Duodenal mucosa (tissue), 2 donors: ENCODE measurements at regions not wholly inside any gene's neighbourhood (a gene's known extent, or its start where the extent isn't known, plus 50 kb on each side); places are given as distances from the start of the nearest gene placed in this dataset.
"Not testable (repeated sequence)": the region's sequence is repeated elsewhere in the genome, so short reads cannot be mapped to it uniquely, and the experiment has no call there.

Experiments
- H3K27ac ChIP-seq: one replicate; pipeline ENCODE4 v1.7.0; 2013; ENCODE audit warnings: low read depth, low read length
- H3K27me3 ChIP-seq, 2 donors: one replicate each; pipeline ENCODE4 v1.7.0; 2013; ENCODE audit warnings: low read length in 2 of 2, control low read depth in 1 of 2; ENCODE audit not compliant: insufficient read depth in 2 of 2, control insufficient read depth in 1 of 2
- H3K36me3 ChIP-seq, 2 donors: one replicate each; pipeline ENCODE4 v1.7.0; 2013; ENCODE audit warnings: low read length in 2 of 2, control low read depth in 1 of 2; ENCODE audit not compliant: insufficient read depth in 2 of 2, control insufficient read depth in 1 of 2
- H3K4me1 ChIP-seq, 2 donors: one replicate each; pipeline ENCODE4 v1.7.0; 2013; ENCODE audit warnings: low read length in 2 of 2, control low read depth in 1 of 2; ENCODE audit not compliant: insufficient read depth in 2 of 2, control insufficient read depth in 1 of 2
- H3K4me3 ChIP-seq, 2 donors: one replicate each; pipeline ENCODE4 v1.7.0; 2013; ENCODE audit warnings: low read length in 2 of 2, low read depth in 1 of 2
- H3K9ac ChIP-seq, 2 donors: one replicate each; pipeline ENCODE4 v1.7.0; 2013; ENCODE audit warnings: low read length in 2 of 2, low read depth in 1 of 2
- H3K9me3 ChIP-seq, 2 donors: one replicate each; pipeline ENCODE4 v1.7.0; 2013; ENCODE audit warnings: low read length in 2 of 2, control low read depth in 1 of 2; ENCODE audit not compliant: control insufficient read depth in 1 of 2

GRCh38 chrX:155761185-155761584, 120.0 kb upstream of the VAMP7 start:
- H3K27me3 ChIP-seq: no peaks in the 10 kb centered on the region
- H3K36me3 ChIP-seq: no peaks in the 10 kb centered on the region
- H3K9ac ChIP-seq: no peak overlapping the region
- no peak overlapping the region for H3K4me3 ChIP-seq
- H3K4me1 ChIP-seq: no peaks in the 10 kb centered on the region
- no peaks in the 10 kb centered on the region for H3K9me3 ChIP-seq
- no peak overlapping the region for H3K27ac ChIP-seq

GRCh38 chrX:155757046-155757759, 123.9 kb upstream of the VAMP7 start:
- Histone ChIP-seq H3K27me3 (no peaks in the 10 kb centered on the region), H3K4me1 (no peaks in the 10 kb centered on the region), H3K27ac (no peak overlapping the region), H3K4me3 (no peak overlapping the region), H3K36me3 (no peaks in the 10 kb centered on the region), H3K9ac (no peak overlapping the region), H3K9me3 (no peaks in the 10 kb centered on the region)

- no peaks in the 10 kb centered on the region for H3K36me3 ChIP-seq
- no peak overlapping the region for H3K9ac ChIP-seq
- H3K27me3 ChIP-seq: no peaks in the 10 kb centered on the region
- H3K4me3 ChIP-seq: no peak overlapping the region
- no peak overlapping the region for H3K27ac ChIP-seq
- H3K9me3 ChIP-seq: no peaks in the 10 kb centered on the region
- H3K4me1 ChIP-seq: no peaks in the 10 kb centered on the region
Measured at GRCh38 chrX:155755706-155756337, 125.3 kb upstream of the VAMP7 start.

GRCh38 chrX:155751131-155751530, 130.0 kb upstream of the VAMP7 start:
- H3K4me3 ChIP-seq: no peak overlapping the region
- H3K4me1 ChIP-seq: no peaks in the 10 kb centered on the region
- no peak overlapping the region for H3K9ac ChIP-seq
- H3K27ac ChIP-seq: no peak overlapping the region
- H3K36me3 ChIP-seq: no peaks in the 10 kb centered on the region
- H3K9me3 ChIP-seq: peaks cover 0 to 10% of the 10 kb centered on the region in 2 donors
- H3K27me3 ChIP-seq: no peaks in the 10 kb centered on the region

- no peaks in the 10 kb centered on the region for H3K36me3 ChIP-seq
- peaks cover 0 to 16% of the 10 kb centered on the region in 2 donors for H3K4me1 ChIP-seq
- no peak overlapping the region for H3K4me3 ChIP-seq
- H3K9ac ChIP-seq: no peak overlapping the region
- peaks cover 0 to 10% of the 10 kb centered on the region in 2 donors for H3K9me3 ChIP-seq
- no peak overlapping the region for H3K27ac ChIP-seq
- H3K27me3 ChIP-seq: no peaks in the 10 kb centered on the region
Measured at GRCh38 chrX:155747520-155747919, 133.6 kb upstream of the VAMP7 start.

- Histone ChIP-seq H3K4me1 (peaks cover 0 to 16% of the 10 kb centered on the region in 2 donors), H3K27ac (no peak overlapping the region), H3K4me3 (no peak overlapping the region), H3K9me3 (peaks cover 0 to 10% of the 10 kb centered on the region in 2 donors), H3K36me3 (no peaks in the 10 kb centered on the region), H3K27me3 (no peaks in the 10 kb centered on the region), H3K9ac (no peak overlapping the region)
Measured at GRCh38 chrX:155745792-155746191, 133.0 kb upstream of the TMLHE start.

GRCh38 chrX:155744534-155744933, 131.8 kb upstream of the TMLHE start:
- no peak overlapping the region for H3K27ac ChIP-seq
- H3K27me3 ChIP-seq: no peaks in the 10 kb centered on the region
- H3K4me3 ChIP-seq: peak overlapping the region; percentile 35 to 37
- H3K9me3 ChIP-seq: peaks cover 0 to 10% of the 10 kb centered on the region in 2 donors
- H3K4me1 ChIP-seq: peaks cover 0 to 16% of the 10 kb centered on the region in 2 donors
- no peaks in the 10 kb centered on the region for H3K36me3 ChIP-seq
- no peak overlapping the region for H3K9ac ChIP-seq

GRCh38 chrX:155728335-155728734, 115.6 kb upstream of the TMLHE start:
- H3K27me3 ChIP-seq, H3K27ac ChIP-seq, H3K9ac ChIP-seq, H3K4me1 ChIP-seq, H3K9me3 ChIP-seq, H3K36me3 ChIP-seq, H3K4me3 ChIP-seq: not testable (repeated sequence)

GRCh38 chrX:155718972-155719586, 106.3 kb upstream of the TMLHE start:
- H3K27ac ChIP-seq: no peak overlapping the region
- no peak overlapping the region for H3K9ac ChIP-seq
- peaks cover 0 to 10% of the 10 kb centered on the region in 2 donors for H3K9me3 ChIP-seq
- H3K4me1 ChIP-seq: no peaks in the 10 kb centered on the region
- H3K27me3 ChIP-seq: no peaks in the 10 kb centered on the region
- H3K36me3 ChIP-seq: no peaks in the 10 kb centered on the region
- H3K4me3 ChIP-seq: no peak overlapping the region

GRCh38 chrX:155715141-155715540, 102.4 kb upstream of the TMLHE start:
- no peaks in the 10 kb centered on the region for H3K4me1 ChIP-seq
- no peaks in the 10 kb centered on the region for H3K36me3 ChIP-seq
- H3K27me3 ChIP-seq: no peaks in the 10 kb centered on the region
- peaks cover 0 to 9% of the 10 kb centered on the region in 2 donors for H3K9me3 ChIP-seq
- H3K9ac ChIP-seq: no peak overlapping the region
- no peak overlapping the region for H3K4me3 ChIP-seq
- no peak overlapping the region for H3K27ac ChIP-seq
